WTC11 (cell line): ENCODE measurements at regions not wholly inside any gene's neighbourhood (a gene's known extent, or its start where the extent isn't known, plus 50 kb on each side); places are given as distances from the start of the nearest gene placed in this dataset.

Experiments used
- ATAC-seq: fragments of 200-7000 bp; cut with Tn5 transposase; 2 replicates; pipeline ENCODE4 v1.10.0; 2021; ENCODE audit warnings: mild to moderate bottlenecking, moderate library complexity
- CTCF ChIA-PET: fragments of 300-600 bp; sonication (Branson Sonifier 250); formaldehyde crosslinking; loops from one replicate; lab custom pipeline; 2021; ENCODE audit warnings: antibody characterized with exemption; lab: Charles Lee
- POLR2A ChIA-PET: fragments of 350-600 bp; sonication (Branson Sonifier 250); formaldehyde crosslinking; loops from one replicate; lab custom pipeline; 2021; ENCODE audit warnings: antibody characterized with exemption; lab: Charles Lee
- DNase-seq: peaks from one replicate; pipeline ENCODE4 v3.0.0; 2021; ENCODE audit warnings: low spot score
- H3K27ac Mint-ChIP-seq: 2 replicates; pipeline ENCODE4 v1.8.0; 2021; ENCODE audit warnings: mixed read lengths
- H3K27me3 Mint-ChIP-seq: 2 replicates; pipeline ENCODE4 v1.8.0; 2021; ENCODE audit warnings: low read depth, mild to moderate bottlenecking, moderate library complexity, mixed read lengths
- H3K36me3 Mint-ChIP-seq: 2 replicates; pipeline ENCODE4 v1.8.0; 2021; ENCODE audit warnings: mixed read lengths
- H3K4me1 Mint-ChIP-seq: 2 replicates; pipeline ENCODE4 v1.8.0; 2022; ENCODE audit warnings: mixed read lengths
- H3K4me3 Mint-ChIP-seq: 2 replicates; pipeline ENCODE4 v1.8.0; 2021; ENCODE audit warnings: mild to moderate bottlenecking, moderate library complexity, mixed read lengths
- H3K9me3 Mint-ChIP-seq: 2 replicates; pipeline ENCODE4 v1.8.0; 2021; ENCODE audit warnings: mixed read lengths
- CREM ChIP-seq: sonication (generic); formaldehyde crosslinking; IDR thresholded peaks from 2 replicates; pipeline ENCODE4 v1.8.1; 2022; ENCODE audit warnings: mild to moderate bottlenecking, missing genetic modification reagents, moderate library complexity
- EMX1 ChIP-seq: fragments of 250-450 bp; sonication (Bioruptor Pico); IDR thresholded peaks from 2 replicates; pipeline ENCODE4 v1.8.0; 2021; ENCODE audit warnings: mild to moderate bottlenecking
- ETV6 ChIP-seq: sonication (generic); formaldehyde crosslinking; IDR thresholded peaks from 2 replicates; pipeline ENCODE4 v1.8.1; 2022; ENCODE audit warnings: mild to moderate bottlenecking, missing genetic modification reagents
- FOXP1 ChIP-seq: sonication (generic); formaldehyde crosslinking; IDR thresholded peaks from 2 replicates; pipeline ENCODE4 v1.8.0; 2022; ENCODE audit warnings: missing genetic modification reagents, mild to moderate bottlenecking, moderate library complexity, borderline replicate concordance
- MXD4 ChIP-seq: fragments of 250-450 bp; sonication (Bioruptor Pico); IDR thresholded peaks from 2 replicates; pipeline ENCODE4 v1.8.0; 2021; ENCODE audit warnings: mild to moderate bottlenecking, moderate library complexity, borderline replicate concordance
- MYBL2 ChIP-seq: sonication (generic); formaldehyde crosslinking; IDR thresholded peaks from 2 replicates; pipeline ENCODE4 v1.8.1; 2023; ENCODE audit warnings: mild to moderate bottlenecking, moderate library complexity, missing genetic modification reagents
- NFATC4 ChIP-seq: fragments of 250-450 bp; sonication (Bioruptor Pico); IDR thresholded peaks from 2 replicates; pipeline ENCODE4 v1.9.0; 2021; ENCODE audit warnings: mild to moderate bottlenecking
- NR1H2 ChIP-seq: sonication (generic); formaldehyde crosslinking; IDR thresholded peaks from 2 replicates; pipeline ENCODE4 v1.9.0; 2021; ENCODE audit warnings: mild to moderate bottlenecking, moderate library complexity, missing genetic modification reagents
- NR3C1 ChIP-seq: sonication (generic); formaldehyde crosslinking; conservative IDR thresholded peaks from 2 replicates; pipeline ENCODE4 v1.8.1; 2023; ENCODE audit warnings: low read depth, mild to moderate bottlenecking, missing genetic modification reagents
- RELA ChIP-seq: sonication (generic); formaldehyde crosslinking; IDR thresholded peaks from 2 replicates; pipeline ENCODE4 v1.8.1; 2022; ENCODE audit warnings: missing genetic modification reagents, mild to moderate bottlenecking, borderline replicate concordance
- SMAD4 ChIP-seq: sonication (generic); formaldehyde crosslinking; IDR thresholded peaks from 2 replicates; pipeline ENCODE4 v1.8.0; 2022; ENCODE audit warnings: mild to moderate bottlenecking, missing genetic modification reagents
- TCF7 ChIP-seq: sonication (generic); formaldehyde crosslinking; IDR thresholded peaks from 2 replicates; pipeline ENCODE4 v1.8.0; 2022; ENCODE audit warnings: mild to moderate bottlenecking, low read depth, missing genetic modification reagents, moderate library complexity
- TEAD1 ChIP-seq: sonication (generic); formaldehyde crosslinking; IDR thresholded peaks from 2 replicates; pipeline ENCODE4 v1.8.0; 2022; ENCODE audit warnings: mild to moderate bottlenecking, missing genetic modification reagents
- TP53 ChIP-seq: sonication (generic); formaldehyde crosslinking; IDR thresholded peaks from 2 replicates; pipeline ENCODE4 v1.8.1; 2023; ENCODE audit warnings: mild to moderate bottlenecking, missing genetic modification reagents
- ZNF219 ChIP-seq: sonication (generic); formaldehyde crosslinking; IDR thresholded peaks from 2 replicates; pipeline ENCODE4 v1.8.0; 2023; ENCODE audit warnings: missing genetic modification reagents, mild to moderate bottlenecking, borderline replicate concordance
- ZNF232 ChIP-seq: sonication (generic); formaldehyde crosslinking; IDR thresholded peaks from 2 replicates; pipeline ENCODE4 v1.8.0; 2022; ENCODE audit warnings: mild to moderate bottlenecking, missing genetic modification reagents
- ZNF423 ChIP-seq: fragments of 250-450 bp; sonication (Bioruptor Pico); IDR thresholded peaks from 2 replicates; pipeline ENCODE4 v2.1.2; 2022; ENCODE audit warnings: mild to moderate bottlenecking, moderate library complexity
- TF ChIP-seq, protein P1 (sequence below): sonication (generic); formaldehyde crosslinking; IDR thresholded peaks from 2 replicates; pipeline ENCODE4 v1.8.1; 2022; ENCODE audit warnings: low read depth, missing genetic modification reagents, borderline replicate concordance
- TF ChIP-seq, protein P2 (sequence below): fragments of 250-450 bp; sonication (Bioruptor Pico); IDR thresholded peaks from 2 replicates; pipeline ENCODE4 v1.9.0; 2021; ENCODE audit warnings: mild to moderate bottlenecking, borderline replicate concordance
- TF ChIP-seq, protein P3 (sequence below): fragments of 250-450 bp; sonication (Bioruptor Pico); IDR thresholded peaks from 2 replicates; pipeline ENCODE4 v2.1.2; 2022; ENCODE audit warnings: mild to moderate bottlenecking, moderate library complexity
- TF ChIP-seq, protein P4 (sequence below): sonication (generic); formaldehyde crosslinking; IDR thresholded peaks from 2 replicates; pipeline ENCODE4 v1.8.0; 2022; ENCODE audit warnings: mild to moderate bottlenecking, missing genetic modification reagents
- TF ChIP-seq, protein P5 (sequence below): fragments of 250-450 bp; sonication (Bioruptor Pico); IDR thresholded peaks from 2 replicates; pipeline ENCODE4 v1.8.0; 2021; ENCODE audit warnings: mild to moderate bottlenecking
- TF ChIP-seq, protein P6 (sequence below): sonication (generic); formaldehyde crosslinking; IDR thresholded peaks from 2 replicates; pipeline ENCODE4 v1.8.0; 2023; ENCODE audit warnings: missing genetic modification reagents, mild to moderate bottlenecking, borderline replicate concordance
- TF ChIP-seq, protein P7 (sequence below): sonication (generic); formaldehyde crosslinking; IDR thresholded peaks from 2 replicates; pipeline ENCODE4 v1.8.1; 2023; ENCODE audit warnings: mild to moderate bottlenecking, moderate library complexity, missing genetic modification reagents

DNA sequence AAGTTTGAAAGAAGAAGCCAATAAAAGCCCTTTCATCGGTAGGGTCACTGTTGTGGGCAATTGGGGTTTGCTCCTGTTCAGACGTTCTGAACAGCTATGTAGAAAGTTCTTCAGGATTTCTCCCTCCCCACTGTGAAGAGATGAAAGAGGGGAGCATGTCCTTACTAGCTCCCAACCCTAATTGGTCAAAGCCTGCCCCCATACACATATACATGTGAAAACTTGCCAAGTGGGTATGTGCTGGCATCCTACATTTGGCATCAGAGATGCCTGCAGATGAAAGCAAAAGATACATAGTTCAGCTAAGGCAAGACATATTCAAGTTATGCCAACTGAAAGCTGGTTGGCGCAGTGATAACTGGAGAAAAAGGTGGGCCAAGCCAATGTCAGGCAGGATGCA is 363.1 kb upstream of the DACH1 start (continued):
- TF ChIP-seq, protein P1, sequence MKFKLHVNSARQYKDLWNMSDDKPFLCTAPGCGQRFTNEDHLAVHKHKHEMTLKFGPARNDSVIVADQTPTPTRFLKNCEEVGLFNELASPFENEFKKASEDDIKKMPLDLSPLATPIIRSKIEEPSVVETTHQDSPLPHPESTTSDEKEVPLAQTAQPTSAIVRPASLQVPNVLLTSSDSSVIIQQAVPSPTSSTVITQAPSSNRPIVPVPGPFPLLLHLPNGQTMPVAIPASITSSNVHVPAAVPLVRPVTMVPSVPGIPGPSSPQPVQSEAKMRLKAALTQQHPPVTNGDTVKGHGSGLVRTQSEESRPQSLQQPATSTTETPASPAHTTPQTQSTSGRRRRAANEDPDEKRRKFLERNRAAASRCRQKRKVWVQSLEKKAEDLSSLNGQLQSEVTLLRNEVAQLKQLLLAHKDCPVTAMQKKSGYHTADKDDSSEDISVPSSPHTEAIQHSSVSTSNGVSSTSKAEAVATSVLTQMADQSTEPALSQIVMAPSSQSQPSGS, result no peak
- TF ChIP-seq RELA (CRISPR knock-in tag), result no peak
- no peak for TF ChIP-seq TEAD1 (CRISPR knock-in tag)
- TF ChIP-seq, protein P2, sequence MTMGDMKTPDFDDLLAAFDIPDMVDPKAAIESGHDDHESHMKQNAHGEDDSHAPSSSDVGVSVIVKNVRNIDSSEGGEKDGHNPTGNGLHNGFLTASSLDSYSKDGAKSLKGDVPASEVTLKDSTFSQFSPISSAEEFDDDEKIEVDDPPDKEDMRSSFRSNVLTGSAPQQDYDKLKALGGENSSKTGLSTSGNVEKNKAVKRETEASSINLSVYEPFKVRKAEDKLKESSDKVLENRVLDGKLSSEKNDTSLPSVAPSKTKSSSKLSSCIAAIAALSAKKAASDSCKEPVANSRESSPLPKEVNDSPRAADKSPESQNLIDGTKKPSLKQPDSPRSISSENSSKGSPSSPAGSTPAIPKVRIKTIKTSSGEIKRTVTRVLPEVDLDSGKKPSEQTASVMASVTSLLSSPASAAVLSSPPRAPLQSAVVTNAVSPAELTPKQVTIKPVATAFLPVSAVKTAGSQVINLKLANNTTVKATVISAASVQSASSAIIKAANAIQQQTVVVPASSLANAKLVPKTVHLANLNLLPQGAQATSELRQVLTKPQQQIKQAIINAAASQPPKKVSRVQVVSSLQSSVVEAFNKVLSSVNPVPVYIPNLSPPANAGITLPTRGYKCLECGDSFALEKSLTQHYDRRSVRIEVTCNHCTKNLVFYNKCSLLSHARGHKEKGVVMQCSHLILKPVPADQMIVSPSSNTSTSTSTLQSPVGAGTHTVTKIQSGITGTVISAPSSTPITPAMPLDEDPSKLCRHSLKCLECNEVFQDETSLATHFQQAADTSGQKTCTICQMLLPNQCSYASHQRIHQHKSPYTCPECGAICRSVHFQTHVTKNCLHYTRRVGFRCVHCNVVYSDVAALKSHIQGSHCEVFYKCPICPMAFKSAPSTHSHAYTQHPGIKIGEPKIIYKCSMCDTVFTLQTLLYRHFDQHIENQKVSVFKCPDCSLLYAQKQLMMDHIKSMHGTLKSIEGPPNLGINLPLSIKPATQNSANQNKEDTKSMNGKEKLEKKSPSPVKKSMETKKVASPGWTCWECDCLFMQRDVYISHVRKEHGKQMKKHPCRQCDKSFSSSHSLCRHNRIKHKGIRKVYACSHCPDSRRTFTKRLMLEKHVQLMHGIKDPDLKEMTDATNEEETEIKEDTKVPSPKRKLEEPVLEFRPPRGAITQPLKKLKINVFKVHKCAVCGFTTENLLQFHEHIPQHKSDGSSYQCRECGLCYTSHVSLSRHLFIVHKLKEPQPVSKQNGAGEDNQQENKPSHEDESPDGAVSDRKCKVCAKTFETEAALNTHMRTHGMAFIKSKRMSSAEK (CRISPR knock-in tag), result no peak
- TF ChIP-seq ZNF423 (CRISPR knock-in tag), result no peak
- TF ChIP-seq, protein P3, sequence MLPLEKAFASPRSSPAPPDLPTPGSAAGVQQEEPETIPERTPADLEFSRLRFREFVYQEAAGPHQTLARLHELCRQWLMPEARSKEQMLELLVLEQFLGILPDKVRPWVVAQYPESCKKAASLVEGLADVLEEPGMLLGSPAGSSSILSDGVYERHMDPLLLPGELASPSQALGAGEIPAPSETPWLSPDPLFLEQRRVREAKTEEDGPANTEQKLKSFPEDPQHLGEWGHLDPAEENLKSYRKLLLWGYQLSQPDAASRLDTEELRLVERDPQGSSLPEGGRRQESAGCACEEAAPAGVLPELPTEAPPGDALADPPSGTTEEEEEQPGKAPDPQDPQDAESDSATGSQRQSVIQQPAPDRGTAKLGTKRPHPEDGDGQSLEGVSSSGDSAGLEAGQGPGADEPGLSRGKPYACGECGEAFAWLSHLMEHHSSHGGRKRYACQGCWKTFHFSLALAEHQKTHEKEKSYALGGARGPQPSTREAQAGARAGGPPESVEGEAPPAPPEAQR (CRISPR knock-in tag), result no peak
- no peak for TF ChIP-seq NR3C1 (CRISPR knock-in tag)
- no peak for TF ChIP-seq NFATC4 (CRISPR knock-in tag)
- TF ChIP-seq, protein P4, sequence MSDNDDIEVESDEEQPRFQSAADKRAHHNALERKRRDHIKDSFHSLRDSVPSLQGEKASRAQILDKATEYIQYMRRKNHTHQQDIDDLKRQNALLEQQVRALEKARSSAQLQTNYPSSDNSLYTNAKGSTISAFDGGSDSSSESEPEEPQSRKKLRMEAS, result no peak
- no peak for TF ChIP-seq FOXP1 (CRISPR knock-in tag)
- TF ChIP-seq MXD4 (CRISPR knock-in tag), result no peak
- TF ChIP-seq ZNF232 (CRISPR knock-in tag), result no peak

DNA sequence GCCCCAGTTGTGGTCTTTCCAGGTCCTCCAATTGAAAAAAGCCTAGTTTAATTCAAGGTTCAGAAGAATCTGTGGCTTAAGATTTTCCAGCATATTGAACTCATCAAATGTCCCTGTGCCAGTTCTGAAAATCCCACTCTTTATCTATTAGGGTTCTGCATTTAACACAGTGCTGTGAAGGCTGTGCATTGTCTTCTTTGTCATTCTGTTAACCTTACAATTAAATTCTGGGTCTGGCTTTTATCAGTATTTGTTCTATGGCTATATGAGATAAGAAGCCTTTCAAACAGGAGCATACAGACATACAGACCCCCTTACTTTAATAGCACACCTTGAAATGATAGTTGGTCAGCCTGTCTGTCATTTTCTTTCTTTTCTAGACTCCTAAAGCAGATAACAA is 362.1 kb upstream of the DACH1 start:
- H3K27ac Mint-ChIP-seq, result no peak overlapping the region
- no peaks in the 10 kb centered on the region for H3K27me3 Mint-ChIP-seq
- H3K36me3 Mint-ChIP-seq, result peaks cover 6% of the 10 kb centered on the region; the same call in 1 of the 2 replicates
- H3K4me3 Mint-ChIP-seq, result no peak overlapping the region
- H3K9me3 Mint-ChIP-seq, result peaks cover 13% of the 10 kb centered on the region
- ATAC-seq, result no peak
- H3K4me1 Mint-ChIP-seq, result no peaks in the 10 kb centered on the region
- no peak for DNase-seq
- ChIA-PET POLR2A (no interaction called here), CTCF (no interaction called here)
- TF ChIP-seq NFATC4 (CRISPR knock-in tag) (no peak), TCF7 (CRISPR knock-in tag) (no peak), MYBL2 (no peak), ETV6 (CRISPR knock-in tag) (no peak), TP53 (no peak), NR3C1 (CRISPR knock-in tag) (no peak), CREM (CRISPR knock-in tag) (no peak), NR1H2 (CRISPR knock-in tag) (no peak), EMX1 (CRISPR knock-in tag) (no peak), ZNF219 (CRISPR knock-in tag) (no peak), SMAD4 (CRISPR knock-in tag) (no peak)
- TF ChIP-seq, protein P5, sequence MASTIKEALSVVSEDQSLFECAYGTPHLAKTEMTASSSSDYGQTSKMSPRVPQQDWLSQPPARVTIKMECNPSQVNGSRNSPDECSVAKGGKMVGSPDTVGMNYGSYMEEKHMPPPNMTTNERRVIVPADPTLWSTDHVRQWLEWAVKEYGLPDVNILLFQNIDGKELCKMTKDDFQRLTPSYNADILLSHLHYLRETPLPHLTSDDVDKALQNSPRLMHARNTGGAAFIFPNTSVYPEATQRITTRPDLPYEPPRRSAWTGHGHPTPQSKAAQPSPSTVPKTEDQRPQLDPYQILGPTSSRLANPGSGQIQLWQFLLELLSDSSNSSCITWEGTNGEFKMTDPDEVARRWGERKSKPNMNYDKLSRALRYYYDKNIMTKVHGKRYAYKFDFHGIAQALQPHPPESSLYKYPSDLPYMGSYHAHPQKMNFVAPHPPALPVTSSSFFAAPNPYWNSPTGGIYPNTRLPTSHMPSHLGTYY, result no peak
- TF ChIP-seq, protein P6, sequence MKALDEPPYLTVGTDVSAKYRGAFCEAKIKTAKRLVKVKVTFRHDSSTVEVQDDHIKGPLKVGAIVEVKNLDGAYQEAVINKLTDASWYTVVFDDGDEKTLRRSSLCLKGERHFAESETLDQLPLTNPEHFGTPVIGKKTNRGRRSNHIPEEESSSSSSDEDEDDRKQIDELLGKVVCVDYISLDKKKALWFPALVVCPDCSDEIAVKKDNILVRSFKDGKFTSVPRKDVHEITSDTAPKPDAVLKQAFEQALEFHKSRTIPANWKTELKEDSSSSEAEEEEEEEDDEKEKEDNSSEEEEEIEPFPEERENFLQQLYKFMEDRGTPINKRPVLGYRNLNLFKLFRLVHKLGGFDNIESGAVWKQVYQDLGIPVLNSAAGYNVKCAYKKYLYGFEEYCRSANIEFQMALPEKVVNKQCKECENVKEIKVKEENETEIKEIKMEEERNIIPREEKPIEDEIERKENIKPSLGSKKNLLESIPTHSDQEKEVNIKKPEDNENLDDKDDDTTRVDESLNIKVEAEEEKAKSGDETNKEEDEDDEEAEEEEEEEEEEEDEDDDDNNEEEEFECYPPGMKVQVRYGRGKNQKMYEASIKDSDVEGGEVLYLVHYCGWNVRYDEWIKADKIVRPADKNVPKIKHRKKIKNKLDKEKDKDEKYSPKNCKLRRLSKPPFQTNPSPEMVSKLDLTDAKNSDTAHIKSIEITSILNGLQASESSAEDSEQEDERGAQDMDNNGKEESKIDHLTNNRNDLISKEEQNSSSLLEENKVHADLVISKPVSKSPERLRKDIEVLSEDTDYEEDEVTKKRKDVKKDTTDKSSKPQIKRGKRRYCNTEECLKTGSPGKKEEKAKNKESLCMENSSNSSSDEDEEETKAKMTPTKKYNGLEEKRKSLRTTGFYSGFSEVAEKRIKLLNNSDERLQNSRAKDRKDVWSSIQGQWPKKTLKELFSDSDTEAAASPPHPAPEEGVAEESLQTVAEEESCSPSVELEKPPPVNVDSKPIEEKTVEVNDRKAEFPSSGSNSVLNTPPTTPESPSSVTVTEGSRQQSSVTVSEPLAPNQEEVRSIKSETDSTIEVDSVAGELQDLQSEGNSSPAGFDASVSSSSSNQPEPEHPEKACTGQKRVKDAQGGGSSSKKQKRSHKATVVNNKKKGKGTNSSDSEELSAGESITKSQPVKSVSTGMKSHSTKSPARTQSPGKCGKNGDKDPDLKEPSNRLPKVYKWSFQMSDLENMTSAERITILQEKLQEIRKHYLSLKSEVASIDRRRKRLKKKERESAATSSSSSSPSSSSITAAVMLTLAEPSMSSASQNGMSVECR (CRISPR knock-in tag), result no peak
- TF ChIP-seq, protein P7, sequence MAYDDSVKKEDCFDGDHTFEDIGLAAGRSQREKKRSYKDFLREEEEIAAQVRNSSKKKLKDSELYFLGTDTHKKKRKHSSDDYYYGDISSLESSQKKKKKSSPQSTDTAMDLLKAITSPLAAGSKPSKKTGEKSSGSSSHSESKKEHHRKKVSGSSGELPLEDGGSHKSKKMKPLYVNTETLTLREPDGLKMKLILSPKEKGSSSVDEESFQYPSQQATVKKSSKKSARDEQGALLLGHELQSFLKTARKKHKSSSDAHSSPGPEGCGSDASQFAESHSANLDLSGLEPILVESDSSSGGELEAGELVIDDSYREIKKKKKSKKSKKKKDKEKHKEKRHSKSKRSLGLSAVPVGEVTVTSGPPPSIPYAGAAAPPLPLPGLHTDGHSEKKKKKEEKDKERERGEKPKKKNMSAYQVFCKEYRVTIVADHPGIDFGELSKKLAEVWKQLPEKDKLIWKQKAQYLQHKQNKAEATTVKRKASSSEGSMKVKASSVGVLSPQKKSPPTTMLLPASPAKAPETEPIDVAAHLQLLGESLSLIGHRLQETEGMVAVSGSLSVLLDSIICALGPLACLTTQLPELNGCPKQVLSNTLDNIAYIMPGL (CRISPR knock-in tag), result no peak
